ENCODE measurements at regions not wholly inside any gene's neighbourhood (a gene's known extent, or its start where the extent isn't known, plus 50 kb on each side); places are given as distances from the start of the nearest gene placed in this dataset.

DNA sequence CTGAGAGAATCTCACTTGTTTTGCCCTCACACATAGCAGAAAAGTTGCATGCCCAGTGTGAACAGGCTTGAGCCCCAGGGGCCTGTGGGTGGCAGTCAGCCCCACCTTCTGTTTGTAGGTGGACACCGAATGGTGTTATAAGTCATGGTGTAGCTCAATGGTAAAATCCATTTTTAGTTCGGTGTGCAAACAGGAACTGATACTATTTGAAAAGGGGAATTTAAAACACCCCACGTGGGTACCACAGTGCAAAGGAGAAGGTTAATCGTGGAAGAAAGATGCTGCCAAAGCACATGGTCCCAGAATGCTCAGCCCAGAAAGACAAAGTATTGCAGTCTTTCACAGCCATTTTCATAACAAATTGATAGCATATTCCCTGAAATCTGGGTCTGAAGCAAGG, 71.8 kb upstream of the GZMB start:
- TF ChIP-seq, protein P1, sequence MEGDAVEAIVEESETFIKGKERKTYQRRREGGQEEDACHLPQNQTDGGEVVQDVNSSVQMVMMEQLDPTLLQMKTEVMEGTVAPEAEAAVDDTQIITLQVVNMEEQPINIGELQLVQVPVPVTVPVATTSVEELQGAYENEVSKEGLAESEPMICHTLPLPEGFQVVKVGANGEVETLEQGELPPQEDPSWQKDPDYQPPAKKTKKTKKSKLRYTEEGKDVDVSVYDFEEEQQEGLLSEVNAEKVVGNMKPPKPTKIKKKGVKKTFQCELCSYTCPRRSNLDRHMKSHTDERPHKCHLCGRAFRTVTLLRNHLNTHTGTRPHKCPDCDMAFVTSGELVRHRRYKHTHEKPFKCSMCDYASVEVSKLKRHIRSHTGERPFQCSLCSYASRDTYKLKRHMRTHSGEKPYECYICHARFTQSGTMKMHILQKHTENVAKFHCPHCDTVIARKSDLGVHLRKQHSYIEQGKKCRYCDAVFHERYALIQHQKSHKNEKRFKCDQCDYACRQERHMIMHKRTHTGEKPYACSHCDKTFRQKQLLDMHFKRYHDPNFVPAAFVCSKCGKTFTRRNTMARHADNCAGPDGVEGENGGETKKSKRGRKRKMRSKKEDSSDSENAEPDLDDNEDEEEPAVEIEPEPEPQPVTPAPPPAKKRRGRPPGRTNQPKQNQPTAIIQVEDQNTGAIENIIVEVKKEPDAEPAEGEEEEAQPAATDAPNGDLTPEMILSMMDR (IDR thresholded peaks at IDR 0.05), result no peak
- no peak for TF ChIP-seq POLR2A (IDR thresholded peaks at IDR 0.05)

Data from uterus (tissue), 2 donors.